Effector CD4-positive, alpha-beta T cell (primary cell): ENCODE measurements at regions not wholly inside any gene's neighbourhood (a gene's known extent, or its start where the extent isn't known, plus 50 kb on each side); places are given as distances from the start of the nearest gene placed in this dataset.
A peak's percentile ranks its signal among the peaks of the same experiment; 100 is the strongest.

Experiments used
- DNase-seq: peaks from one replicate; pipeline ENCODE4 v3.0.0-alpha.2; 2020

- DNase-seq: no peak
Observed at GRCh38 chr19:31223740-31224534, 125.3 kb downstream of the TSHZ3 start.

- no peak for DNase-seq
Observed at GRCh38 chr19:31220540-31220939, 128.7 kb downstream of the TSHZ3 start.

- no peak for DNase-seq
Observed at GRCh38 chr19:31214997-31215396, 134.2 kb downstream of the TSHZ3 start.

- peak; percentile 74 for DNase-seq
Observed at GRCh38 chr19:31214086-31214485, 135.2 kb downstream of the TSHZ3 start.

- DNase-seq: no peak
Observed at GRCh38 chr19:31211088-31211487, 138.1 kb downstream of the TSHZ3 start.

GRCh38 chr19:31205887-31206518 is 143.2 kb downstream of the TSHZ3 start:
- DNase-seq: no peak

GRCh38 chr19:31204115-31204514 is 145.1 kb downstream of the TSHZ3 start:
- DNase-seq: no peak

GRCh38 chr19:31185261-31185660 is 164.0 kb downstream of the TSHZ3 start:
- no peak for DNase-seq

- DNase-seq: no peak
Observed at GRCh38 chr19:31181535-31181934, 167.7 kb downstream of the TSHZ3 start.

GRCh38 chr19:31180907-31181306 is 168.3 kb downstream of the TSHZ3 start:
- DNase-seq: no peak

- no peak for DNase-seq
Observed at GRCh38 chr19:31179471-31179852, 169.8 kb downstream of the TSHZ3 start.

- DNase-seq: no peak
Observed at GRCh38 chr19:31178833-31179470, 170.3 kb downstream of the TSHZ3 start.

- DNase-seq: no peak
Observed at GRCh38 chr19:31177246-31177645, 172.0 kb downstream of the TSHZ3 start.

- DNase-seq: no peak
Observed at GRCh38 chr19:31175564-31176348, 173.5 kb downstream of the TSHZ3 start.

GRCh38 chr19:31174948-31175347 is 174.3 kb downstream of the TSHZ3 start:
- no peak for DNase-seq

GRCh38 chr19:31173991-31174390 is 175.2 kb downstream of the TSHZ3 start:
- no peak for DNase-seq

GRCh38 chr19:31171936-31172335 is 177.3 kb downstream of the TSHZ3 start:
- DNase-seq: no peak

GRCh38 chr19:31170046-31170445 is 179.2 kb downstream of the TSHZ3 start:
- DNase-seq: no peak

GRCh38 chr19:31168106-31168625 is 181.1 kb downstream of the TSHZ3 start:
- DNase-seq: no peak

- no peak for DNase-seq
Observed at GRCh38 chr19:31167690-31168089, 181.5 kb downstream of the TSHZ3 start.

- no peak for DNase-seq
Observed at GRCh38 chr19:31166206-31166605, 183.0 kb downstream of the TSHZ3 start.

GRCh38 chr19:31164791-31165251 is 184.4 kb downstream of the TSHZ3 start:
- DNase-seq: no peak
